ENCODE measurements at regions not wholly inside any gene's neighbourhood (a gene's known extent, or its start where the extent isn't known, plus 50 kb on each side); places are given as distances from the start of the nearest gene placed in this dataset.

DNA sequence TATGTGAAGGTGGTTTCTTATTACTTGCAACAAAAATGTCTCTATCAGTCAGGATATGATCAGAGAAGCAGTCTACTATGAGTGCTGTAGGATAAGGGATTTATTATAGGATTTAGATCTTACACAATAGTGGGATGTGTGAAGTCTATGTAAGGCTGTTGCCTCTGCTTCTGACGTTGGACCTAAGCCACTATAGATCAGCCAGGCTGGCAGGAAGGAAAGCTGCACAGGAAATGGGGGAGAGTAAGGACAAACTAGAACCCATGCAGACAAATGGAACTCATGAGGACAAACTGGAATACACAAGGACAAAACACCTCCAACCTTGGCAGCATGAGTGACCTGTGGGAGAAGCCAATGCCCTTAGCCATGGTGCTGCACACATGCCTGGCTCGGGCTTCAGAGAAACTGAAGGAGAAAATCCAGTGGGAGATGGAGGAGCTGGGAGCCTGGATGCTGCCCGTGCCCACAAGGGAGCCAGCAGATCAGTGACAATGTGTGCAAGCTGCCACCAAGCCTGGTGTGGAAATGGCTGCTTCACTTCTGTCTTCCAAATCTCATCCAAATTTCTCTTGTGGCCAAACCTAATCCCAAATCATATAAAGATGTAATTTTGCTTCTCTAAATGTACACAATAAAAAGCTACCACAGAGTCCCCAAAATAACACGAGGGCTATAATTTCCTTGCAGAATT, 147.0 kb upstream of the PCGF5 start:
- TF ChIP-seq, protein P1, sequence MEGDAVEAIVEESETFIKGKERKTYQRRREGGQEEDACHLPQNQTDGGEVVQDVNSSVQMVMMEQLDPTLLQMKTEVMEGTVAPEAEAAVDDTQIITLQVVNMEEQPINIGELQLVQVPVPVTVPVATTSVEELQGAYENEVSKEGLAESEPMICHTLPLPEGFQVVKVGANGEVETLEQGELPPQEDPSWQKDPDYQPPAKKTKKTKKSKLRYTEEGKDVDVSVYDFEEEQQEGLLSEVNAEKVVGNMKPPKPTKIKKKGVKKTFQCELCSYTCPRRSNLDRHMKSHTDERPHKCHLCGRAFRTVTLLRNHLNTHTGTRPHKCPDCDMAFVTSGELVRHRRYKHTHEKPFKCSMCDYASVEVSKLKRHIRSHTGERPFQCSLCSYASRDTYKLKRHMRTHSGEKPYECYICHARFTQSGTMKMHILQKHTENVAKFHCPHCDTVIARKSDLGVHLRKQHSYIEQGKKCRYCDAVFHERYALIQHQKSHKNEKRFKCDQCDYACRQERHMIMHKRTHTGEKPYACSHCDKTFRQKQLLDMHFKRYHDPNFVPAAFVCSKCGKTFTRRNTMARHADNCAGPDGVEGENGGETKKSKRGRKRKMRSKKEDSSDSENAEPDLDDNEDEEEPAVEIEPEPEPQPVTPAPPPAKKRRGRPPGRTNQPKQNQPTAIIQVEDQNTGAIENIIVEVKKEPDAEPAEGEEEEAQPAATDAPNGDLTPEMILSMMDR (IDR thresholded peaks at IDR 0.05) = no peak
- TF ChIP-seq ZFX (IDR thresholded peaks at IDR 0.05; ENCODE audit: borderline replicate concordance) = no peak
